GM18870 (cell line): ENCODE measurements at regions not wholly inside any gene's neighbourhood (a gene's known extent, or its start where the extent isn't known, plus 50 kb on each side); places are given as distances from the start of the nearest gene placed in this dataset.

Source experiments
- ATAC-seq: cut with Tn5 transposase; IDR thresholded peaks from one replicate; pipeline ENCODE4 v1.9.1; 2021; ENCODE audit warnings: moderate library complexity; ENCODE audit not compliant: unreplicated experiment

- ATAC-seq = no peak
These were observed 102.5 kb upstream of the ATP1B1 start for GRCh38 chr1:169003864-169004516.

- no peak for ATAC-seq
These were observed 100.7 kb upstream of the ATP1B1 start for GRCh38 chr1:169005776-169006175.

DNA sequence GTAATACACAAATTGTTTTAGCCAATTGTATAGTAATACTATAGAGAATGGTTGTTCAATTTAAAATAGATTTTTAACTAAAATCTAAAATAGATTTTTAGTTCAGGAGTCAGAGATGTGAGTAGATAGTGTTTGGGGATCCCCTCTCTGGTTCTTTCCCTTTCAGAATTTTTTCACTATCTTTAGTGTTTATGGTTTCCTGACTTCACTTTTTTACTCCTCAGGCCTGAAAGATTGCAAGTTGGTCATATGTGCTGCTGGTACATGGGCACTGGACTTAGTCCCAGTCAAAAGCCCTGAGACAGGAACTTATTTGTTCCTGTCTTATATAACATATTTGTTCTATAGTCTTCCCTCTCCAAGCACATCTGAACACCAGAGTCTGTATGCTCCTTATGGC lies 96.8 kb upstream of the ATP1B1 start:
- ATAC-seq = no peak

GRCh38 chr1:169012416-169012815 lies 94.1 kb upstream of the ATP1B1 start:
- peak; percentile 66 for ATAC-seq

- no peak for ATAC-seq
These were observed 92.7 kb upstream of the ATP1B1 start for GRCh38 chr1:169013821-169014220.

- ATAC-seq = no peak
These were observed 91.0 kb upstream of the ATP1B1 start for GRCh38 chr1:169015464-169015863.

- ATAC-seq = no peak
These were observed 87.7 kb upstream of the ATP1B1 start for GRCh38 chr1:169018751-169019150.

GRCh38 chr1:169019419-169020058 lies 87.0 kb upstream of the ATP1B1 start:
- no peak for ATAC-seq

GRCh38 chr1:169020684-169021083 lies 85.8 kb upstream of the ATP1B1 start:
- no peak for ATAC-seq

DNA sequence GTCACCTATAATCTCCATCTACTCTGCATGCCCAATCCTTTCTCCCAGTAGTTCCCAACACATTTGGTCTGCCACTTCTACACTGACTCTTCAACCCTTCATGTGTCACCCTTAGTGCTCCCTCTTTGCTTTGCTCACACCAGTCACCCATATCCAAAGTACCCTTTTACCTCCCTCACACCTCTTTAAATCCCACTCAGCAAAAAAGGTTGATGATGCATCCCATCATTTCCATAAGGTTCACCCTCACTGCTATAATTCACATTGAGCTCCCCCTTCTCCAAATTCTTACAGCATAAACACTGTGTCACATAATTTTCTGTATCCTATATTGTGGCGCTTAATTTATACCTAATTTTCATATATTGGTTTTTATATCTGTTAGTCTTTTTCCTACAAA lies 83.8 kb upstream of the ATP1B1 start:
- no peak for ATAC-seq

DNA sequence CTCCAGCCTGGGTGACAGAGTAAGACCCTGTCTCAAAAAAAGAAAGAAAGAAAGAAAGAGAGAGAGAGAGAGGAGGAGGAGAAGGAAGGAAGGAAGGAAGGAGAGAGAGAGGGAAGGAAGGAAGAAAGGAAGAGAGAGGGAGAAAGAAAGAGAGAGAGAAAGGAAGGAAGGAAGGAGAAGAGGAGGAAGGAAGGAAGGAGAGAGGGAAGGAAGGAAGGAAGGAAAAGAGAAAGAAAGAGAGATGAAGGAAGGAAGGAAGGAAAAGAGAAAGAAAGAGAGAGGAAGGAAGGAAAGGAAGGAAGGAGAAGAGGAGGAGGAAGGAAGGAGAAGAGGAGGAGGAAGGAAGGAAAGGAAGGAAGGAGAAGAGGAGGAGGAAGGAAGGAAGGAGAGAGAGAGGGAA lies 82.2 kb upstream of the ATP1B1 start:
- no peak for ATAC-seq

GRCh38 chr1:169024800-169025271 lies 81.7 kb upstream of the ATP1B1 start:
- peak; percentile 83 for ATAC-seq

GRCh38 chr1:169025412-169025811 lies 81.1 kb upstream of the ATP1B1 start:
- no peak for ATAC-seq

- ATAC-seq = peak; percentile 35
These were observed 78.7 kb upstream of the ATP1B1 start for GRCh38 chr1:169027607-169028320.

DNA sequence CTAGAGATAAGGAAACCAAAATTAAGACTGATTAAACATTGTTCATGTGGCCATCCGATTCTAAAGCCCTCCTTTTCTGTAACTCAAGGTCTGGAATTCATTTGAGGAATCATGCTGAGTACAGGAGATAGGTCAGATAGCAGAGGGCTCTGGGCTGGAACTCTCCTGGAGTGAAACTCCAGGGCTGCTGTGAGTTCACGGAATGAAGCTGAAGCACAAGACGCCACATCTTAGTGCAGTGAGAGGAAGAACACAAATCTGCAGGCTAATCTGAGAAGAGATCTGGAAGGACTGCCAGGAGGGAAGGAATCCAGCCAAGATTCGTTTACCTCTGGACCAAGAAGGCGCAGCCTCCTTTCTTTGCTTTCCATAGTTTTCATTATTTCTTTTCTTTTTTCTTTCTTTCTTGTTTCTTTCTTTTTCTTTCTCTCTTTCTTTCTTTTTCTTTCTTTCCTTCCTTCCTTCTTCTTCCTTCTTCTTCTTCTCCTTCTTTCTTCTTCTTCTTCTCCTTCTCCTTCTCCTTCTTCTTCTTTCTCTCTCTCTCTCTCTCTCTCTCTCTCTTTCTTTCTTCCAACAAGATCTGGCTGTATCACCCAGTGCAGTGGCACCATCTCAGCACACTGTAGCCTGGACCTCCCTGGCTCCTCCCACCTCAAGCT lies 74.8 kb upstream of the ATP1B1 start:
- ATAC-seq = no peak

DNA sequence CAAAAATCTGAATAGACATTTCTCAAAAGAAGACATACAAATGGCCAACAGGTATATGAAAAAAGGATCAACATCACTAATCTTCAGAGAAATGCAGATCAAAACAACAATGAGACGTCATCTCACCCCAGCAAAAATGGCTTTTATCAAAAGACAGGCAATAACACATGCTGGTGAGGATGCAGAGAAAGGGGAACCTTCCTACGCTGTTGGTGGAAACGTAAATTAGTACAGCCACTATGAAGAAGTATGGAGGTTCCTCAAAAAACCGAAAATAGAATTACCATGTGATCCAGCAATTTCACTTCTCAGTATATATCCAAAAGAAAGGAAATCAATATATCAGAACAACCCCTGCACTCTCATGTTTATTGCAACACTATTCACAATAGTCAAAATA lies 65.1 kb upstream of the ATP1B1 start:
- no peak for ATAC-seq

- ATAC-seq = no peak
These were observed 64.1 kb upstream of the ATP1B1 start for GRCh38 chr1:169042377-169042776.

DNA sequence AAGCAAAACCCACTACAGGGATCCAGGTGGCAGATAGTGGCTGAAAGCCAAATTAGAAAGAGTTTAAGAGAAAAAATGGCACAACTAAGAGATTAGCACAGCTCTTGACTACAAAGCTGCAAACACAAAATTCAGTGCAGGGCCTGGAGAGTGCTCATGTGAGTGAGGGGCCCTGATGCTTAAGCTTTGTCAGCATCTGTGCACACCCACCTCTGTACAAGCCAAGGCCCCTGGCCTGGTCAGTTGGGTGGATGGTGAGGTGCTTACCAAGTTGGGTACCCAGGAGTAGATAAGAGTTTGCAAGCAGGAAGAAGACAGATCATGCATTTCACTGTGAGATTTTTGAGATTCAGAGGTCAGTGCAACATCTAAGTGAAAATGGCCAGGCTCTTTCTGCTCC lies 62.7 kb upstream of the ATP1B1 start:
- no peak for ATAC-seq

DNA sequence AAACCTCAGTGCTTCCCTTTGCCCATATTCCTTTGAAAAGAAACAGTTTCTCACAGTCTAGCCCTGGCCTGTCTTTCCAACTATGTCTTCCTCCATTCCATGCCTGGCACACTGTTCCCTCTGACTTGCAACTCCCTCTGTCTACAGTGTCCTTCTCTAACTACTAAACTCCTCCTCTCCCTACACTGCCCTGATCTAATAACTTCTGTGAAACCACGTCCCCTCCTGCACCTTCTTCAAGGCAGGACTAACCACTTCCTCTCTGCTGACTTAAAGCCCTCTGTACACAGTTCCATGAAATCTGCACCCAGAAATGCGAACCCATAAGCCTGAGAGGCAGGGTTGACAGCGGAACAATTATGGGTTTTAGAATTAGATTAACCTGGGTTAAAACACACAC lies 62.2 kb upstream of the ATP1B1 start:
- ATAC-seq = peak; percentile 86

- ATAC-seq = no peak
These were observed 61.5 kb upstream of the ATP1B1 start for GRCh38 chr1:169044971-169045370.

GRCh38 chr1:169046671-169047070 lies 59.8 kb upstream of the ATP1B1 start:
- no peak for ATAC-seq

- ATAC-seq = no peak
These were observed 59.4 kb upstream of the ATP1B1 start for GRCh38 chr1:169047074-169047473.
